ENCODE measurements at regions not wholly inside any gene's neighbourhood (a gene's known extent, or its start where the extent isn't known, plus 50 kb on each side); places are given as distances from the start of the nearest gene placed in this dataset.
"Not testable (repeated sequence)": the region's sequence is repeated elsewhere in the genome, so short reads cannot be mapped to it uniquely, and the experiment has no call there.

DNA sequence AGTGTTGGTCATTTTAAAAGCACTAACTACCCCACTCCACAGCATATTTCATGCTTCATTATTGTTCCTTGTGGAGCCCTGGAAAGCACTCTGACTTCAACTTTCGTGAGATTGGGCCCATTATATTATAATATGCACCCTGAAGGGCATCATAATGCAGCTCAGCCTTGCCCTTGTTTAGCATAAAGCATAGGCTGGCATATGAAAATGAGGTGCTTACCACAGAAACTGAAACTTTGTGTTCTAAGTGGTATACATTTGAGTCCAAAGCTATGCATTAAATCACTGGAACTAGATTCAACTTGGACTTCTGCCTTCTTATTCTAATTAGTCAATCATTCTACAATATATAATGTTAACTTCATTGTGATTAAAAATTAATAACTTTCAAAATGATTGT, 1027.9 kb downstream of the STIM2 start:
- DNase-seq, result no peak

GRCh38 chr4:27894951-27895350, 1034.3 kb downstream of the STIM2 start:
- DNase-seq, result no peak

DNA sequence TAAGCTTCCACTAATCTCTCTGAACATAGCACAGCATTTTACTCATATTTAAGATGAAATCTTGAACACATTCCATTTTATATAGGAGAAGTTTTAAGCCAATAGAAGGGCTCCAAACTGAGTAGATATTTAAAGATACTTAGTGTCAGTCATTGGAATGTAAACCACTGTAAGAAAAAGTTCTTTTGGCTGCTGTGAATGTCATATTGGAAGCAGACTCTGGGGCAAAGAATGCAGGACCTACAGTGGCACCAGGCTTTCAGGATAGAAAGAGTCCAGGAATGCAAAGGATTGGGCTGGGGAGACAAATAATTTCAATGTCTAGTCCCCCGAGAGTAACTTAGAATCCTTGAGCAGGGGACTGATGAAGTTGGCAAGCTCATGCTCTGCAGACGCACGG, 1047.7 kb downstream of the STIM2 start:
- no peak for DNase-seq

DNA sequence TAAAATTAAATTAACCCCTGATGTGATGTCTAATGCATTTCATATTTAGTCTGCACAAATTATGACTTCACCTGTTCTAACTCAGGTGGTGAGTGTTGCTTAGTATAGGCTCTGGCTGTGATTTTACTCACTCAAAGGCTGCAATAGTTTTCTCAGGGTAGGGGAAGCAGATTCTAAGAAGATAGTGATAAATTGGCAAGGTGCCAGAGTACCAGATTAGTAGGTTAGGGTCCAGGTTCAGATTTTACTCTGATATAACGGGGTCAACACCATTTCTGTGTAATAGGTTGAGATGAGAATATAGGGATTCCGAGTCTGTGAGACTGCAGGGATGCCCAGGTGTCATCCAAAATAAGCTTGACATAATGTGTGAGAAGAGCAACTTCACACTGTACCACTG, 1049.6 kb downstream of the STIM2 start:
- DNase-seq, result no peak

- no peak for DNase-seq
These were observed 1050.4 kb downstream of the STIM2 start for GRCh38 chr4:27911047-27911446.

DNA sequence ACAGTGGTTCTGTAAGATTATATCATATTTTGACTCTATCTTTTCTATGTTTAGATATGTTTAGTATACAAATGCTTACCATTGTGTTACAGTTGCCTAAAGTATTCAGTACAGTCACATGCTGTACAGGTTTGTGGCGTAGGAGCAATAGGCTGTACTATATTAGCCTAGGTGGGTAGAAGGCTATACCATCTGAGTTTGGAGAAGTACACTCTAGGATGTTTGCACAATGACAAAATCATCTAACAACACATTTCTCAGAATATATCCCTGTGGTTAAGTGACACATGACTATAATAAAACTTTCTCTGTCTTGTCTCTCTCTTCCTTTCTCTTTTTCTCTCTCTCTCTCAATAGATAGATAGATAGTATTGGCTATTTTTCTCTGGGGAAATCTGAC, 1053.1 kb downstream of the STIM2 start:
- DNase-seq, result no peak

DNA sequence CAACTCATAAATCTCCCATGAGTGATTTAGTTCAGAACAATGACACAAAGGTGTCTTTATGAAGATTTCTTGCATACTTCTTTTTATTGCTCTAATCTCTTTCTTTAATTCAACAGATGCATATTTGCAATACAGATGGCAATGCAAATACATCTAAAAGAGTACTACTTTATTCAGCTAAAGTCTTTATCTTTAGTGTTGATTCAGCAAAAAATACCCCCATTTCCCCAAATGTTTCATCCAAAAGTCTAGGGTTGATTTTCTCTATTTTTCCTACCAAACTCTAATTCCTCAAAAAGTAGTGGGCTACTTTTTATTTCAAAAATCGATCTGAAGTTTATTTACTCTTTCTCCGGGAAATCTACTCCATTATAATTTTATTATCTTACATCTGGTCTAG, 1055.2 kb downstream of the STIM2 start:
- no peak for DNase-seq

GRCh38 chr4:27916452-27917184, 1056.0 kb downstream of the STIM2 start:
- no peak for DNase-seq

GRCh38 chr4:27917381-27917780, 1056.7 kb downstream of the STIM2 start:
- no peak for DNase-seq

DNA sequence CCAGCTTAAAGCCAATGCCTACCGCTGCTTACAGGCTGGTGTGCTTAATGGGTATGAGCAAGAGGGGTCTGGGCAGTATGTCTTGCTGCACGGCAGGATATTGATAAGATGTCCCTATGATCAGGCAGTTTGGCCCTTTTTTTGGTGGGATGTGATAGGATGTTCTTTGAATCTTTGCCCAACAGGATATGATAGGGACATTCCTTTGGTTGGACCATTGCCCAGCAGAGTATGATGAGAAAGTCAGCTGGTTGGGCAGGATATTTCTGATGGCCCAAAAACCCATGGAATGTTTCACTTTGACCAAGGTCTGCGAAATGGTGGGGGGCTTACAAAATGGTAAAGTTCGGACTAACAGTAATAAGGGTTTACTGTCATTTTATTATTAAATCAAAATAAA, 1060.6 kb downstream of the STIM2 start:
- DNase-seq, result no peak

DNA sequence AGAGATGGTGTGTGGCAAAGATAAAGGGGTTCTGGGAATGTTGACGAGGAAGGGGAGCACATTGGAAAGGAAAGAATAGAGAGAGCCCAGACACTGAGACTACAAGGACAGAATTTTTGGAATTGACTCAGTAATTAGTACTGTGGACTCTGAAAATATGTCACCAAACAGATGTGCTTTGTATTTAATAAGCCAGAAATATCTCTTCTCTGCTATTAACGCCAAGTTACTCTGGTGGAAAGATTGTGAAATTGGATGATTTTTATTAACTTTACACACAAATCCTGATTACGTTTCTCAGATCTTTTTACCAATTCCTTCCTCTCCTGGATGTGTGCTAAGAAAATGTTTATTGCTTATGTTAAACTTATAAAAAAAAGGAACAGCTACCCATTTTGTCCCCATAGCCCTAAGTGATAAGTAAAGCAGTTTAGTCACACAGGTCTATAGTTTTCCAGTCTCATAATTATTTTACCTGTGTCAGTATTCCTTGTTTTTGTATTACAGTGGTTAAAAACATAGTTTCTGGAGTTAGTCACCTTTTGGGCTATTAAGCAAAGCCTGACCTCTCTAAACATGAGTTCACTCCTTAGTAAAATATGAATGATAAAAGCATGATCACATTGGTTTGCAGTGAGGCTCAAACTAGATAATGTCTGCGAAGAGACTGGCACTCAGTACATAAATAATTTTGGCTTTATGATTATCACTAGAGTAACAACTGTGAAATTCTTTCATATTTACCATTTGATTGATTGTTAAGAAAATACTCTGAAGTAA, 1068.3 kb downstream of the STIM2 start:
- DNase-seq, result no peak

DNA sequence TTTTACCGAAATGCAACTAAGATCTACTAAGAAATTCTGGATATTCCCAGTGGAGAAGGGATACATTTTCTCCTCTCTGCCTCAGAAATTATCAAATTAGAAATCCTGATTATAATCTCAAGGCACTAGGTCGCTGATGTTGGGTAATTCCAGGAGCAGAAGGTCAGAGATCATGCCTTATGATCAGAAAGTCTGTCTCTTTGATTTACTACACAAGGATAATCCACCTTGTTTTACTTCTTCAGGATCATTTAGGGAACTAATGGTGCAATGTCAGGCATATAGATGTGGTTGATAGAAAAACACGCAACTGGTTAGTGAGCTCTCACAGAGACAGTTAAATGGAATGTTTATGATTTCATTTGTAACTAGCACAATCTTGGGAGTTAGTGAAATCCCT, 1069.7 kb downstream of the STIM2 start:
- no peak for DNase-seq

- DNase-seq, result no peak
These were observed 1070.3 kb downstream of the STIM2 start for GRCh38 chr4:27930976-27931375.

DNA sequence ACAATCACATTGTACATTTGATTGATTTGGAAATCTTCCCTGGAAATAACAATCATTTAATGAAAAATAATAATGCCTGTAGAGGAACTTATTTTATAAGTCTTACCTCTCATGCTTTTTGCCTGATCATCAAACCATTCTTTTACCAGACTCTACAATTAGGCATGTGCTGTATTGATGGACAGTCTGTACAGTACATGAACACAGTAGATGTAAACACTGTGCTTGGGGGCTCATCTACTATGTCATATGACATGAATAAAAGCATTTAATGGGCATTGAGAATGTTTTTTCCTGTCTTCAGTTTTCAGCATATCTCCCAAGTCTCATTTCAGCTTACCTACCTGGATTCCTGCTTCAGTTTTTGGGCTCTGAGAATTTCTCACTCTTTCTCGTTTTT, 1070.9 kb downstream of the STIM2 start:
- DNase-seq, result no peak

- DNase-seq, result no peak
These were observed 1074.2 kb downstream of the STIM2 start for GRCh38 chr4:27934871-27935270.

DNA sequence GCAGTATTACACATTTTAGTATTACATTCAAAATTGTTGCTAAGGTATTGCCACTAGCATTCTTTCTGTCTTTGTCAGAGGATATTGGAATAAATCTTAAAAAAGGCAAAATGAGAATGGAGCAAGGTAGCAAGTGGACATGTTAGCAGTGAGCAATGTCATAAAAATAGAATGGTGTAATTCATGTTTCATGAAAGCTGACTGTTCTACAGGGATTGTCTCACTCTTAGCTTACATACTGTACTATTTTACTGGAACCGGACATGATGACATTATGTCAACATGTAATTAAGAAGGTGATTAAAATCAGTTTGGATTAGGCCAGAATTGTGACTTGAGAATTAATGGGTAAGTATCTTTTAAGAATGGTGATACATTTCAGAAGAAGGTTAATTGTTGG, 1086.2 kb downstream of the STIM2 start:
- no peak for DNase-seq

DNA sequence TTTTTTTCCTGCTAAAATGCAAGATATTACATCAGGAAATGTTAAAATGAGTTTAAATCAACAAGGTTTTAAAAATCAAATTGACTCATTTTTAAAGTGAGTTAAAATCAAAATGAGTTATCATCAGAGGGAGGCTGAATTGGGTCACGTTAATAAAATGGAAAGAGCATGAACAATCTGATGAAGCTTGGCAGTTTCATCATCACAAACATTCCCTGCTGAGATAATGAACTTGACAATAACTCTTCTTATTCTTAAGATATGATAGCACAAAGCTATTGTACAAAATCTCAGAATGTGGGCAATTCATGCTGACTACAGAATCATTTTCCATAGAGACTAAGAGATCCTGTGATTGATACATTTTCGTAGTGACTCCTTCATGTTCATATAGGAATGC, 1086.7 kb downstream of the STIM2 start:
- DNase-seq, result no peak

DNA sequence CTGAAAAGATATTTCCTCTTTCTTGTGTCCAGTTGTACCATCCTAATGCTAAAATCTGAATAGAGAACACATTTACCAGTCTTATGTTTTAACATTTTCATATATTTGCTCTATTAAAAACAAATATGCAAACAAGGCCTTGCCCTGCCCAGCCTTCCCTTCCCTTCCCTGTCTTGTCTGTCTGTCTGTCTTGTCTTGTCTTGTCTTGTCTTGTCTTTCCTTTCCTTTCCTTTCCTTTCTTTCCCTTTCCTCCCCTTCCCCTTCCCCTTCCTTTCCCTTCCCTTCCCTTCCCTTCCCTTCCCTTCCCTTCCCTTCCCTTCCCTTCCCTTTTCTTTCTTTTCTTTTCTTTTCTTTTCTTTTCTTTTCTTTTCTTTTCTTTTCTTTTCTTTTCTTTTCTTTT, 1103.5 kb downstream of the STIM2 start:
- no peak for DNase-seq

DNA sequence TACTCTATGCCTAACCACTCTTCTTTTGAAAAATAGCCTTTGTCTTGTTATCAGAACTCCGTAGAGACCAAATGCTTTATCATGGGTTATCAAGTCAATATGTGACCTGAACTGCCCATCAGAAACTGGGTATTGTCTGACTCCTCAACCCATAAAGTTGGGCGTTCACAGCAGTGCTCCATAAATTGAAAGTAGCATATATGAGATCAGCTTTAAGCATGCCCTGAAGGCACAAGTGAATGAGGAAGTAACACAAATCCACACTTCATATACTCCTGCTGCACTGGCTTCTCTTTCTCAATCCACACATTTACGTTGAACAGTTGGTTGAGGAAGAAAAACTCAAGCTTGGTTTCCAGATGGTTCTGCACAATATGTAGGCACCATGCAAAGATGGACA, 1106.0 kb downstream of the STIM2 start:
- no peak for DNase-seq

DNA sequence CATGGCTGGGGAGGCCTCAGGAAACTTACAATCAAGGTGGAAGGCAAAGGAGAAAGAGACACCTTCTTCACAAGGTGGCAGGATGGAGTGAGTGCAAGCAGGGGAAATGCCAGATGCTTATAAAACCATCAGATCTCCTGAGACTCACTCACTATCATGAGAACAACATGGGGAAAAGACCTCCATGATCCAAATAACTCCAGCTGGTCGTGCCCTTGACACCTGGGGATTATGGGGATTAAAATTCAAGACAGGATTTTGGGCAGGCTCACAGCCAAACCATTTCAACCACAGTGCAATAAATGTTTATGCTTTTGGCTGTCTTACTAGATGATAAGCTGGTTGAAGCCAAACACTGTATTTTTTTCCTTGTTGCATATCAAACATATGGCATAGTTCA, 1112.4 kb downstream of the STIM2 start:
- no peak for DNase-seq

GRCh38 chr4:27973700-27974099, 1113.1 kb downstream of the STIM2 start:
- no peak for DNase-seq

DNA sequence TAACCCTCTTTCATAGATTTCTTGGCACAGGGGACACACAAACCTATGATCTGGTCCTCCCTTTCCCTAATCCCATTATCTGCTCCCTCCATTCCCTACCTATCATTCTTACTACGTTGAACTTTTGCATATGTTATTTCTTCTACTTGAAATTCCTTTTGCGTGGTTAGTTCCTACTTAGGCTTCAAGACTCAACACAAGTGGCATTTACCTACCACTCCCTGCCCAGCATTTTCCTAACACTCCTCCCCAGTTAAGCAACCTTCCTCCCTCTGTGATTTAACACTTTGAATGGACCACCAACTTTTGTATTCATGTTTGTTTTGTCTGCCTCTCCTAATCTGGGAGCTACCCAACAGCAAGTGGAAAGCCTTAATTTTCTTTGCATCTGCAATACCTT, 1113.7 kb downstream of the STIM2 start:
- no peak for DNase-seq

DNA sequence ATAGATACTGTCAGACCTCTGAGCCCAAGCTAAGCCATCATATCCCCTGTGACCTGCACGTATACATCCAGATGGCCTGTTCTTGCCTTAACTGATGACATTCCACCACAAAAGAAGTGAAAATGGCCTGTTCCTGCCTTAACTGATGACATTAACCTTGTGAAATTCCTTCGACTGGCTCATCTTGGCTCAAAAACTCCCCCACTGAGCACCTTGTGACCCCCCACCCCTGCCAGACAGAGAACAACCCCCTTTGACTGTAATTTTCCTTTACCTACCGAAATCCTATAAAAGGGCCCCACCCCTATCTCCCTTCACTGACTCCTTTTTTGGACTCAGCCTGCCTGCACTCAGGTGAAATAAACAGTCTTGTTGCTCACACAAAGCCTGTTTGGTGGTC, 1114.2 kb downstream of the STIM2 start:
- DNase-seq, result not testable (repeated sequence)

DNA sequence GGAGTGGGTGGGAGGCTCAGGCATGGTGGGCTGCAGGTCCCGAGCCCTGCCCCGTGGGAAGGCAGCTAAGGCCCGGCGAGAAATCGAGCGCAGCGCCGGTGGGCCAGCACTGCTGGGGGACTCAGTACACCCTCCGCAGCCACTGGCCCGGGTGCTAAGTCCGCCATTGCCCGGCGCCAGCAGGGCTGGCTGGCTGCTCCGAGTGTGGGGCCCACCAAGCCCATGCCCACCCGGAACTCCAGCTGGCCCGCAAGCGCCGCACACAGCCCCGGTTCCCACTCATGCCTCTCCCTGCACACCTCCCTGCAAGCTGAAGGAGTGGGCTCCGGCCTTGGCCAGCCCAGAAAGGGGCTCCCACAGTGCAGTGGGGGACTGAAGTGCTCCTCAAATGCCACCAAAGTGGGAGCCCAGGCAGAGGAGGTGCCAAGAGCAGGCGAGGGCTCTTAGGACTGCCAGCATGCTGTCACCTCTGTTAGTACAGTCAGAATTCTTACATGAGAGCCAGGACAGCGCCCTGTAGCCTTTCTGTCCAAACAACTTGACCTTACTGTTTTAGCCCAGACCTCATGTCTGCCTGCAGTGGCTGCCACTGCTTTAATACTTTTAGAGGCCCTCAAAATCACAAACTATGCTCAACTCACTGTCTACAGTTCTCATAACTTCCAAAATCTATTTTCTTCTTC, 1117.9 kb downstream of the STIM2 start:
- not testable (repeated sequence) for DNase-seq

Data from NCI-H1105 treated with DMSO at 0.1 percent for 48 hours (cell line).